ENCODE measurements at regions not wholly inside any gene's neighbourhood (a gene's known extent, or its start where the extent isn't known, plus 50 kb on each side); places are given as distances from the start of the nearest gene placed in this dataset.

DNA sequence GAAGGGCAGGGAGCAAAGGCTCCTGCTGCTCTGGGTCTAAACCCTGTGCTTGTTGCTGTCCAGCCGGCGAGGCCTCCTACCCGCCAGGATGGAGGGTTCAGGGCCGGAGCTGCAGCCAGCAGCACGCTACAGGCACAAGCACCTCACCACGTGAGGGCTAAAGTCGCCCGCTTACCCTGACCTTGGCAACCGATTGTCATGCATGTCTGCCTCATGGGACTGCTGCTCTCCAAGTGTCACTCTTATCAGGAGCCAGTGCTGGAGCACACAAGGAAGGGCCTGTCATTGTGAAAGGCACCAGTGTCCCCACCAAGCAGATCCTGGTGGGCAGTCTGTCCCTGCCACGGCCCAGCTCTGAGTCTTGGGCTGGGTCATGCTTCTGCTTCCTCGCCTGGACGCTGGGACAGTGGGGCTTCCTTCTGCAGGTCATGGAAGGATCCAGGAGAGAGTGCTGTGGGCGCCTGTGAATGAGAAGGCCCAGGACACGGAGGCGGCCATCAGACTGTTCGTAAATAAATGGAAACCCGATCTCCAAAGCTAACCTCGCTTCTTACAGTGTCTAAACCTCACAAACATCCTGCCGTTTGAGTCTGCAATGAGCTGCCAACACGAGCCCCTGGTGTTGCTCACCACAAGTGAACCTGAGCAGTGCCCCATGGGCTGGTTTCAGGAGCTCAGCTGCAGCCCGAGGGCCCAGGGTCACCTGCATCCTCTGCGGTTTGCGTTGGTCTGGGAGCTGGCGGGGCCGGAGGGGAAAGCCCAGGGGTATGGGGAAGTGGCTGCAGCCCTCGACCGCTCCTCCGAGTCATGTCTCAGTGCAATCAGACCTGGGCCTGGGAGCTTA, 58.2 kb upstream of the RXRA start:
- TF ChIP-seq, protein P1, sequence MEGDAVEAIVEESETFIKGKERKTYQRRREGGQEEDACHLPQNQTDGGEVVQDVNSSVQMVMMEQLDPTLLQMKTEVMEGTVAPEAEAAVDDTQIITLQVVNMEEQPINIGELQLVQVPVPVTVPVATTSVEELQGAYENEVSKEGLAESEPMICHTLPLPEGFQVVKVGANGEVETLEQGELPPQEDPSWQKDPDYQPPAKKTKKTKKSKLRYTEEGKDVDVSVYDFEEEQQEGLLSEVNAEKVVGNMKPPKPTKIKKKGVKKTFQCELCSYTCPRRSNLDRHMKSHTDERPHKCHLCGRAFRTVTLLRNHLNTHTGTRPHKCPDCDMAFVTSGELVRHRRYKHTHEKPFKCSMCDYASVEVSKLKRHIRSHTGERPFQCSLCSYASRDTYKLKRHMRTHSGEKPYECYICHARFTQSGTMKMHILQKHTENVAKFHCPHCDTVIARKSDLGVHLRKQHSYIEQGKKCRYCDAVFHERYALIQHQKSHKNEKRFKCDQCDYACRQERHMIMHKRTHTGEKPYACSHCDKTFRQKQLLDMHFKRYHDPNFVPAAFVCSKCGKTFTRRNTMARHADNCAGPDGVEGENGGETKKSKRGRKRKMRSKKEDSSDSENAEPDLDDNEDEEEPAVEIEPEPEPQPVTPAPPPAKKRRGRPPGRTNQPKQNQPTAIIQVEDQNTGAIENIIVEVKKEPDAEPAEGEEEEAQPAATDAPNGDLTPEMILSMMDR (IDR thresholded peaks at IDR 0.05) = no peak
- TF ChIP-seq EP300 (IDR thresholded peaks at IDR 0.05) = no peak

Data from sigmoid colon (tissue), 4 donors.